Epithelial cell of esophagus (primary cell): ENCODE measurements at regions not wholly inside any gene's neighbourhood (a gene's known extent, or its start where the extent isn't known, plus 50 kb on each side); places are given as distances from the start of the nearest gene placed in this dataset.
"Not testable (repeated sequence)": the region's sequence is repeated elsewhere in the genome, so short reads cannot be mapped to it uniquely, and the experiment has no call there.

Experiments
- DNase-seq: peaks from one replicate; pipeline ENCODE4 v3.0.0; 2010; ENCODE audit warnings: low read depth
- H3K4me3 ChIP-seq: 2 replicates; pipeline ENCODE4 v1.5.1; 2011; ENCODE audit warnings: mild to moderate bottlenecking, low read length, control low read depth
- TF ChIP-seq, protein P1 (sequence below): IDR thresholded peaks from 2 replicates; pipeline ENCODE4 v1.5.1; 2011; ENCODE audit warnings: low read depth, mild to moderate bottlenecking, low read length, control low read depth, inconsistent platforms; ENCODE audit not compliant: insufficient read depth; ENCODE audit errors: missing control alignments

DNA sequence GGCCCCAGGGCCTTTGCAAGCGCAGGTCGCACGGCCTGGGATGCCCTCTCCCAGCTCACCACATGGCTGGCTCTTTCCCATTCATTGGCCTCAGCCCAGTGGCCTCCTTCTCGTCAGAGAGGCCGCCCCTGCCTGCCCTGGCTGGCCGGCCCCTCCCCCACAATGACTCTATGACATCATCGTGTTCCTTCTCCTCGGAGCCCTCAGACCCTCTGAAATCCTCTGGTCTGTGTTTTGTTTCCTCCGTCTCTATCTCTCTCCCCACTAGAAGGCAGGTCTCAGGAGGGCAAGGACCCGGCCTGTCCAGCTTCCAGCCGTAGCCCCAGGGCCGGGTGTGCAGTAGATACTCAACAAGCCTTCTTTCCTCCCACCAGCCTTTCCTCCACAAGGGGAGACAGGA is 164.8 kb upstream of the FOXF1 start:
- TF ChIP-seq, protein P1, sequence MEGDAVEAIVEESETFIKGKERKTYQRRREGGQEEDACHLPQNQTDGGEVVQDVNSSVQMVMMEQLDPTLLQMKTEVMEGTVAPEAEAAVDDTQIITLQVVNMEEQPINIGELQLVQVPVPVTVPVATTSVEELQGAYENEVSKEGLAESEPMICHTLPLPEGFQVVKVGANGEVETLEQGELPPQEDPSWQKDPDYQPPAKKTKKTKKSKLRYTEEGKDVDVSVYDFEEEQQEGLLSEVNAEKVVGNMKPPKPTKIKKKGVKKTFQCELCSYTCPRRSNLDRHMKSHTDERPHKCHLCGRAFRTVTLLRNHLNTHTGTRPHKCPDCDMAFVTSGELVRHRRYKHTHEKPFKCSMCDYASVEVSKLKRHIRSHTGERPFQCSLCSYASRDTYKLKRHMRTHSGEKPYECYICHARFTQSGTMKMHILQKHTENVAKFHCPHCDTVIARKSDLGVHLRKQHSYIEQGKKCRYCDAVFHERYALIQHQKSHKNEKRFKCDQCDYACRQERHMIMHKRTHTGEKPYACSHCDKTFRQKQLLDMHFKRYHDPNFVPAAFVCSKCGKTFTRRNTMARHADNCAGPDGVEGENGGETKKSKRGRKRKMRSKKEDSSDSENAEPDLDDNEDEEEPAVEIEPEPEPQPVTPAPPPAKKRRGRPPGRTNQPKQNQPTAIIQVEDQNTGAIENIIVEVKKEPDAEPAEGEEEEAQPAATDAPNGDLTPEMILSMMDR = no peak
- no peak for DNase-seq
- H3K4me3 ChIP-seq = no peak overlapping the region

DNA sequence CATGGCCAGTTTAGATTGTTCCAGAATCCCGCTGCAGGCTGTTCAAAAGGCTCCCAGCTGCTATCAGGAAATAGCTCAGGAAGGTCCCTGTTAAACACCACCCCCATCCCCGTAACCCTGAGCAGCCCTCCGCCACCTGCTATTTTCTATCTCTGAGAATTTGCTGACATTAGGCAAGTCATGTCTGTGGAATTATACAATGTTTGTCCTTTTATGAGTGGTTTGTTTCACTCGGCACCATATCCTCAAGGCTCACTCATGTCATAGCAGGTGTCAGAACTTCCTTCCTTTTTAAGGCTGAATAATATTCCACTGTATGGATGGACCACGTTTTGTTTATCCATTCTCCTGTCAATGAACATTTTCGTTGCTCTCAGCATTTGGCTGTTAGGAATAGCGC is 164.3 kb upstream of the FOXF1 start:
- DNase-seq = no peak
- TF ChIP-seq, protein P1 = no peak
- no peak overlapping the region for H3K4me3 ChIP-seq

DNA sequence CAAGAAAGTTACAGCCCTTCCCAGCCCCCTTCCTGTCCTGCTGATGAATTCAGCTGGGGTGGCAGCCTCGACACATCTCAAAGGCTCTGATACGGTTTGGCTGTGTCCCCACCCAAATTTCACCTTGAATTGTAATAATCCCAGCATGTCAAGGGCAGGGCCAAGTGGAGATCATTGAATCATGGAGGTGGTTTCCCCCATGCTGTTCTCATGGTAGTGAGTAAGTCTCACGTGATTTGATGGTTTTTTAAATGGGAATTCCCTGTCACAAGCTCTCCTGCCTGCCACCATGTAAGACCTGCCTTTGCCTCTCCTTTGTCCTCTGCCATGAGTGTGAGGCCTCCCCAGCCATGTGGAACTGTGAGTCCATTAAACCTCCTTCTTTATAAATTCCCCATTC is 163.2 kb upstream of the FOXF1 start:
- no peak for DNase-seq
- TF ChIP-seq, protein P1 = no peak
- H3K4me3 ChIP-seq = no peak overlapping the region

DNA sequence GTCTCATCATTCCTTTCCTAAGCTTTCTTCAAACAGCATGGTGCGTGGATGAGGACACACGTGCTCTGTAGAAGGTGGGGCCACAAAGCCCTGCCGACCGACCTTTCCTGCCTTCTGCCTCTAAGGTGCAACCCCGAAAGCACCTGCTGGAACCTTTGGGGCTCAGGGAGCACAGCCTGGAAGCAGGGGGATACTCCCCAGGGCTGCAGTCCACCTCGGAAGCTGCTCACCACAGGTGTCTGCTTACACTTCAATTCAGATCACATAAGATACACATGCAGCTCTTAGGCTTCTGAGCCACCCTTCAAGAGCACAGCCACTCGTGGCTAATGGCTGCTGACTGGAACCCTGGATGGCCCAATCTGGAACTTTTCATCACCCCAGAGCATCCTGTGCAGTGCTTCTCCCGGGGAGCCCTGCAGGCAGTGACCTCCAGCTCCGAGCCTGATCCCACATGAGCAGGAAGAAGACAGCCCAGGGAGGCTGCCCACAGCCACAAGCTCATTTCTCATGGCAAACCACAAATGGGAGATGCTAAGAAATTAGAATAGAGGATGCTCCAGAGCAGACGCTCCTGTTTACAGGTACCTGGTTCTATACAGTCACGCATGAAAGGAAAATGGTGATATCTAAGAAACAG is 162.3 kb upstream of the FOXF1 start:
- TF ChIP-seq, protein P1 = no peak
- no peak for DNase-seq
- H3K4me3 ChIP-seq = no peak overlapping the region

DNA sequence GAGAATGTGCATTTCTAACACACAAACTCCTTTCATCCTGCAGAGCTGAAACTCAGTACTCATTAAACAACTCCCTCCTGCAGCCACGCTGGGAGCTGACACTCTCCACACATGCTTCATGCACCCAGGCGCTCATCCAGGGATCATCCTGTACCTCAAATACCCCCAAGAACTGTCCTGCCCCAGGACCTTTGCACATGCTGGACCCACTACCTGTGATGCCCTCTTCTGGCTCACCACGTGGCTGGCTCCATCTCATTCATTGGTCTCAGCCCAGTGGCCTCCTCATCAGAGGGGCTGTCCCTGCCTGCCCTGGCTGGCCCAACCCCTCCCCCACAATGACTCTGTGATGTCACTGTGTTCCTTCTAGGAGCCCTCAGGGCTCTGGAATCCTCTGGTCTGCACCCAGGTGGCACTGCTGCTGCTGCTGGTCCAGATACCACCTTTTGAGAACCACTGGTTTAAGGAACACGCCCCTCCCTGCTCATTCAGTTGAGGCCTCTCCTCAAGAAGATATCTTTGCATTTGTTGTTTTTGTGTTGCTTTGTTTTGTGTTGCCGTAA is 160.9 kb upstream of the FOXF1 start:
- no peak overlapping the region for H3K4me3 ChIP-seq
- no peak for DNase-seq
- TF ChIP-seq, protein P1 = no peak

DNA sequence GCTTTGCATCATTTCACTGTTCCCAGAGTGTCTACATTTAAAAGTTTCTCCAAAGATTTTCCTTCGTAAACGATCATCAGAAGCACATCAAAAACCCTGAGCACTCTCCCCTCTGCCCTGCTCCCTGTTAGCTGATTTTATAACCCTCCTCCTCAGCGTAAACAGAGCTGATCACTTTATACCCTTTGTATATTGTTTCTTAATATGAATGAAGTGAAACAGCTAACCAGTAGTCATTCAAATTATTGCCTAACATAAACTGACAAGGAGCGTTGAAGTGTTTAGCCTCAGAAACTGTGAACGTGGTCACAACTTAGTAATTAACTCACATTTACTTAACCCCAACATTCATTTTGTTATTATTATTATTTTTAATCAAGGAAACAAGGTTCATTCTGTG is 160.0 kb upstream of the FOXF1 start:
- no peak for DNase-seq
- H3K4me3 ChIP-seq = no peak overlapping the region
- TF ChIP-seq, protein P1 = no peak

DNA sequence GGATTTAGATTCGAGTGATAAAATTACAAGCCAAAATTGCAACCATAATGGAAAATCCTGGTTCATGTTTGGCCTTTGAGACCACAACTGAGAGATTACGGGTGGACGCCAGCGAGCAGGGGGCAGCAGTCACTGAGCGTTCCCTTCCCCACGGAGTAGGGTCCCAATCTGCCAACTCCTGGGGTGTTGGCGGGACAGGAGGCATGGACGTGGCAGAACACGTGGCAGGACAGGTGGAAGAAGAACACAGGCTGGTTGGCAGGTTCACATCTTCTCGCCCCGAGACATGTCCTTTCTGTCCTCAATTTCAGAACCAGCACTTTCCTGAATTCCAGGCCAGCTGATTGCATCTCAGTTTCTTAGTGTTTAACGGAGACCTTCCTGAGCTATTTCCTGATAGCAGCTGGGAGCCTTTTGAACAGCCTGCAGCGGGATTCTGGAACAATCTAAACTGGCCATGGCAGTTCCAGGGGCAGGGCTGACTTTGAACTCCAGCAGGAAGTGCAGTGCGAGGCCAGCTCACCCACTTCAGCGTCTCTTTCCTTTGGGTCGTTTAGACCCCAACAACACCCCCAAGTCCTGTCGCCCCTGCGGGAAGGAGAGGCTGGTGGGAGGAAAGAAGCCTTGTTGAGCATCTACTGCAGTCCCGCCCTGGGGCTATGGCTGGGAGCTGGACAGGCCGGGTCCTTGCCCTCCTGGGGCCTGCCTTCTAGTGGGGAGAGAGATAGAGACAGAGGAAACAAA is 159.1 kb upstream of the FOXF1 start:
- H3K4me3 ChIP-seq = no peak overlapping the region
- no peak for DNase-seq
- TF ChIP-seq, protein P1 = no peak

DNA sequence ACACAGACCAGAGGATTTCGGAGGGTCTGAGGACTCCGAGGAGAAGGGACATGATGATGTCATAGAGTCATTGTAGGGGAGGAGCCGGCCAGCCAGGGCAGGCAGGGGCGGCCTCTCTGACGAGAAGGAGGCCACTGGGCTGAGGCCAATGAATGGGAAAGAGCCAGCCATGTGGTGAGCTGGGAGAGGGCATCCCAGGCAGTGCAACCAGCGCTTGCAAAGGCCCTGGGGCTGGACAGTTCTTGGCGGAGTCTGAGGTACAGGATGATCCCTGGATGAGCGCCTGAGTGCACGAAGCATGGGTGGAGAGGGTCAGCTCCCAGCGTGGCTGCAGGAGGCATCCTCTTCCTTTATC is 158.6 kb upstream of the FOXF1 start:
- DNase-seq, H3K4me3 ChIP-seq: not testable (repeated sequence)
